ENCODE measurements at regions not wholly inside any gene's neighbourhood (a gene's known extent, or its start where the extent isn't known, plus 50 kb on each side); places are given as distances from the start of the nearest gene placed in this dataset.

GRCh38 chr5:105789246-105789645, 1881.5 kb downstream of the EFNA5 start:
- no peaks in the 10 kb centered on the region for H3K36me3 ChIP-seq
- H3K4me3 ChIP-seq = no peak overlapping the region
- H3K4me1 ChIP-seq = no peaks in the 10 kb centered on the region
- no peak for TF ChIP-seq CTCF (IDR thresholded peaks at IDR 0.05)
- DNase-seq (ENCODE audit: low spot score in 2 of 2) = no peak
- no peaks in the 10 kb centered on the region for H3K9me3 ChIP-seq
- intact Hi-C loops (cut with DNase I) = no loop called here
- H3K27me3 ChIP-seq = no peaks in the 10 kb centered on the region
- no peak overlapping the region for H3K27ac ChIP-seq

GRCh38 chr5:105783811-105784210, 1886.9 kb downstream of the EFNA5 start:
- no peaks in the 10 kb centered on the region for H3K4me1 ChIP-seq
- DNase-seq (ENCODE audit: low spot score in 2 of 2) = no peak
- H3K27me3 ChIP-seq = no peaks in the 10 kb centered on the region
- no peak overlapping the region for H3K27ac ChIP-seq
- no peaks in the 10 kb centered on the region for H3K36me3 ChIP-seq
- intact Hi-C loops (cut with DNase I) = no loop called here
- H3K4me3 ChIP-seq = no peak overlapping the region
- TF ChIP-seq CTCF (IDR thresholded peaks at IDR 0.05) = no peak
- H3K9me3 ChIP-seq = no peaks in the 10 kb centered on the region

- H3K27me3 ChIP-seq = no peaks in the 10 kb centered on the region
- H3K36me3 ChIP-seq = no peaks in the 10 kb centered on the region
- H3K27ac ChIP-seq = no peak overlapping the region
- no peaks in the 10 kb centered on the region for H3K9me3 ChIP-seq
- no peaks in the 10 kb centered on the region for H3K4me1 ChIP-seq
- no peak for TF ChIP-seq CTCF (IDR thresholded peaks at IDR 0.05)
- H3K4me3 ChIP-seq = no peak overlapping the region
- intact Hi-C loops (cut with DNase I) = no loop called here
- DNase-seq (ENCODE audit: low spot score in 2 of 2) = no peak
Observed at GRCh38 chr5:105782501-105782900, 1888.2 kb downstream of the EFNA5 start.

GRCh38 chr5:105773241-105773640, 1897.5 kb downstream of the EFNA5 start:
- no peak for TF ChIP-seq CTCF (IDR thresholded peaks at IDR 0.05)
- H3K27ac ChIP-seq = no peak overlapping the region
- intact Hi-C loops (cut with DNase I) = no loop called here
- no peaks in the 10 kb centered on the region for H3K4me1 ChIP-seq
- no peak for DNase-seq (ENCODE audit: low spot score in 2 of 2)
- no peaks in the 10 kb centered on the region for H3K36me3 ChIP-seq
- no peaks in the 10 kb centered on the region for H3K9me3 ChIP-seq
- H3K4me3 ChIP-seq = no peak overlapping the region
- no peaks in the 10 kb centered on the region for H3K27me3 ChIP-seq

- no peaks in the 10 kb centered on the region for H3K4me1 ChIP-seq
- intact Hi-C loops (cut with DNase I) = no loop called here
- H3K9me3 ChIP-seq = no peaks in the 10 kb centered on the region
- TF ChIP-seq CTCF (IDR thresholded peaks at IDR 0.05) = no peak
- no peaks in the 10 kb centered on the region for H3K27me3 ChIP-seq
- no peak for DNase-seq (ENCODE audit: low spot score in 2 of 2)
- H3K27ac ChIP-seq = no peak overlapping the region
- H3K36me3 ChIP-seq = no peaks in the 10 kb centered on the region
- no peak overlapping the region for H3K4me3 ChIP-seq
Observed at GRCh38 chr5:105767267-105767666, 1903.5 kb downstream of the EFNA5 start.

- TF ChIP-seq CTCF (IDR thresholded peaks at IDR 0.05) = no peak
- intact Hi-C loops (cut with DNase I) = no loop called here
- Histone ChIP-seq H3K4me1 (no peaks in the 10 kb centered on the region), H3K27ac (no peak overlapping the region), H3K36me3 (no peaks in the 10 kb centered on the region), H3K4me3 (no peak overlapping the region), H3K9me3 (no peaks in the 10 kb centered on the region), H3K27me3 (no peaks in the 10 kb centered on the region)
- DNase-seq (ENCODE audit: low spot score in 2 of 2) = no peak
Observed at GRCh38 chr5:105762728-105763127, 1908.0 kb downstream of the EFNA5 start.

Measured in ascending aorta (tissue), 2 donors.